ENCODE measurements at regions not wholly inside any gene's neighbourhood (a gene's known extent, or its start where the extent isn't known, plus 50 kb on each side); places are given as distances from the start of the nearest gene placed in this dataset.
"Not testable (repeated sequence)": the region's sequence is repeated elsewhere in the genome, so short reads cannot be mapped to it uniquely, and the experiment has no call there.

DNA sequence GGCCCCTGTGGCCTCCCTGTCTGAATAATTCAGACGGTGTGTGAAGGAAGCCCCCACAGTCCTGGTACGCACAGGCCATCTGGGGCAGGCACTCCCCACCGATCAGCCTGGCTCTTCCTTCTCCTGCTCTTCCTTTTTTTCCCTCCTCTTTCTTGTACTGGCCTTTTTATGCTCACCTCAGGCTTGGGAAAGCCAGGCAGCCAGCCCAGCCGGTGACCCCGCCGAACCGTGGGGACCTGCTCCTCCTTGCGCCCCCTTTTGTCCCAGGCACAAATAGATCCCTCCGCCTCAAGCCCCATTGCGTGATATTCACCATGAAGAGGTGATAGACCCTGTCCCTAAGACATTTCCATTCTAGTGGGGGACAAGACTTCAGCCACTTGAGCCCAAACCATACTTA is 80.2 kb upstream of the BRD7 start:
- DNase-seq: no peak

DNA sequence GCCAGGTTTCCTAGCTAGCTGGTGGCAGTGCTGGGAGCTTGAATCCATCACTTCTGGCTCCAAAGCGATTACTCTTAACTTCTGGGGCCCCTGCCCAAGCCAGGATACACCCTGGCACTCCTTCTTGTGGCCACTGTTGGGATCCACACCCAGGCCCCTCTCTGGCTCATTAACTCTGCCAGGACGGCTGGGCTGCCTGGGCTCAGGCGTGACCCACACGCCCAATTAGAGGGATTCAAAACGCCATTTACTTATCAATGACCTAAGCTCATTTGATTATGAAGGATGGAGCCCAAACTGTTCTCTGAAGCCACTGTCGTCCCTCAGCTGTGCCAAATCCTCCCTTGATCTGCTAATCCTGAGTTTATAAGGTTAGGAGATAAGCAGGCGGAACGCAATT is 79.7 kb upstream of the BRD7 start:
- DNase-seq: no peak

DNA sequence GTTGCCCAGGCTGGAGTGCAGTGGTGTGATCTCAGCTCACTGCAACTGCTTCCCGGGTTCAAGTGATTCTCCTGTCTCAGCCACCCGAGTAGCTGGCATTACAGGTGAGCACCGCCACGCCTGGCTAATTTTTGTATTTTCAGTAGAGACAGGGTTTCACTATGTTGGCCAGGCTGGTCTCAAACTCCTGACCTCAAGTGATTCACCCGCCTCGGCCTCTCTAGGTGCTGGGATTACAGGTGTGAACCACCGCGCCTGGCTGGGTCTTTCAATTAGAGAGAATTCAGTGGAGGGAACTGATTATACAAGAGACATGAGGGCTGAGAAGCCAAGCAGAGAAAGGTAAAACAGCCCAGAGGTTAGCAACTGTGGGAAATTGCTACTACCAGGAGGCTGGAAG is 78.6 kb upstream of the BRD7 start:
- DNase-seq: not testable (repeated sequence)

DNA sequence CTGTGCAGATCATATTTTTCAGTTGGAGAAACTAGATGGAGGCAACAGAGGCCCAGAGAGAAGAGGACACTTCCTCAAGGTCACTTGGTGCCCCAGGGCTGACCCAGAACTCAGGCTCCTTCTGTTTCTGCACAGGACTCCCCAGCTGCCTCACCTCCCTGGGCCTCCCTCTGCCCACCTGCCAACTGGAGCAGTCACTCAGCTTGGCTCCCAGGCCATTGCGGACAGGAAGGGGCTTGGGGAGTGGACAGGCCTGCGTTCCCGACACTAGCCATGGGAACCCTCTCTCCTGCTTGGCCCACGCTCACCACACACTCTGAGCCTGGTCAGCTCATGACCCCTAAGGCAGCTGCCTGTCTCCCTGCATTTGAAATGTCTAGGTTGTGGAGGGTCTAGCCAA is 78.1 kb upstream of the BRD7 start:
- DNase-seq: no peak

DNA sequence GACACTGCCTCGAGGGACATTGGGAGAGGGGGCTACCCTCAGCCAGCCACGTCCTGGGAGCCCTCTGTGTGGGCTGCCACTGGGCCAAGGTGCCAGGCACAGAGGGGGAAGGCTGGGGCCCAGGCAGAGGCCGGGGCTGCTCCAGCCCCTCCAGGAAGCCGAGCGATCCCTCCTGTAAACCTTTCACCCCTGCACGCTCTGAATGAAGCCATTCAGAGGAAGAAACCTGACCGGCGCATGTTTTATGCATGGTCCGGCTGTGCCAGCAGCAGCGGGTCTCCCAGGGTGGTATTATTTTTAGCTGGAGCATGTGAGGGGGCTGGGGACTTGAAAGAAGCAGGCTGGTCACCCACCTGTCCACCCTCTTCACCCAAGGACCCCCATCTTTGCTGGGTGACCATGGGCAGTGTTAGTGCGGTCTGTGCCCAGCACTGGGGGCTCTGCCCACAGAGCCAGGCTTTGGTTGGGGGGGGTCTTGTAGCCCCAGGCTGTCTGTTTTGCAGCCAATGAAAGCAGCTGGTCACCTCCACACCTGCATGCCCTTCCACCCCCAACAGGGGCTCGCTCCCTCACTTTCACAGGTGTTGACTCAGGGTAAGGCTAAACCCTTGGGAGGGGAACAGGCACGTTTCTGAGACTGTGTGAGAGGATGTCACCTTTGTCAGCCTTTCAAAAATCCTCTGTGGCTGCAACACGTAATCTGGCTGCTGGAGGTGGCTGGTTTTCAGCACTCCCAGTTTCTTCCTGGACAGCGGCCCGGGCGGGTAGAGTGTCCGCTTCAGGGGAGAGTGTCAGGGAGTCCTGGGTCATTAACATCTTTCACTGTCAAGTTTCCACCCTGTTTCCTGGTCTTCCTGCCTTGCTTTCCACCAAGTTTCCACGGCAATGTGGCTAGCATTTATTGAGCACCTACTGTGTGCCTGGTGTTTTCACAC is 77.1 kb upstream of the BRD7 start:
- DNase-seq: no peak

DNA sequence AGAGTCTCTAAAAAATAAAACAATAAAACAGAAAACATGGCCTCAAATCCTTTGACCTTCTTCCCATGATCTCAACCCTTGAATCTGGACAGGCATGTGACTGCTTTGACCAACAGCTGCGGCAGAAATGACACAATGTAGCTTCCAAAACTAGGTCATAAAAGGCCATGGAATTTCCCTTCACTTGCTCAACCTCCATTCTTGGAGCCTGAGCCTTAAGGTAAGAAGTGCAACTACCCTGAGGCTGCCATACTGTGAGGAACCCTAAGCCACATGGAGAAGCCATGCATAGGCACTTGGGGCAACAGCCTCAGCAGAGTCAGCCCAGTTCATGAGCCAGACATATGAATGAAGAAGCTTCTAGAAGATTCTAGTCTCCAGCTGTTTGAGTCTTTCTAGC is 75.7 kb upstream of the BRD7 start:
- no peak for DNase-seq

DNA sequence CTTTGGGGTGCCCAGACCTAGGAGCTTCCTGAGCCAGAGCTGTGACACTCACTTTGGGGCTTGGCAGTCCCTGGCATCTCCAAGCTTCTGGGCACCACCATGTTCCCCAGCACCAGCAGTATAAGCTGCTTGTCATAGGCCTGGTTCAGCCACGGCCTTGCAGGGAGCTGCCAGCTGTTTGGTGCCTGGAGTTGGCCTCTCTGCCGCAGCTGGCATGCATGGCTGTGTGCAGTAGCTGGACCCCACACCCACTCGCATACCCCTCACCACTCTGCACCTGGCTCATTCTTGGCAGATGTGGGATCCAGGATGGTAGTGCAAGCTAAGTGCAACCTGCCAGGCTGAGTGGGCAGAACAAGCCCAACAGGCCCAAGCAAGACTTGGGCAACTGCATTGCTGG is 73.4 kb upstream of the BRD7 start:
- DNase-seq: no peak

DNA sequence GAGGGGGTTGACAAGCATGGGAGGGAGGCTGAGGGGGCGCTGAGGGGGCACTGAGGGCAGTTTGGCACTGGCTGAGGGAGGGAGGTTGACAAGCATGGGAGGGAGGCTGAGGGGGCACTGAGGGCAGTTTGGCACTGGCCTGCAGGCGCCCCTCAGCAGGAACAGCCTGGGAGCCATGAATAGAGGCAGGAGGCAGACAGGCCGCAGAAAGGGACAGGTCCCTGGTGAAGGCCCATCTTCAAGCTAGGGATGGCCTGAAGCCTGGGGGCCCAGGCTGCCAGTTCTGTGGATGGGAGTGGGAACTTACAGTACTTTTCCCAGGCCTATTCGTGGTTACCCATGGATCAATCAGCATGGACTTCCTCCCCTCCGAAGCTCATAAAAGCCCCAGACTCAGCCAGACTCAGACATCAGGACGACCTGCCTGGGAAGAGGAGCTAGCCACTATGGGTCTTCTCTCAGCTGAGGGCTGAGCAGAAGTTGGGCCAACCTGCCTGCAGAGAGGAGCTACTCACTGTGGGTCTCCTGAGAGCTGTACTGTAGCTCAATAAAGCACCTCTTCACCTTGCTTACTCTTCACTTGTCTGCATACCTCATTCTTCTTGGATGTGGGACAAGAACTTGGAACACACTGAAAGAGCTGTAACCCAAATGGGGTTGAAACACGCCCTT is 72.8 kb upstream of the BRD7 start:
- no peak for DNase-seq

DNA sequence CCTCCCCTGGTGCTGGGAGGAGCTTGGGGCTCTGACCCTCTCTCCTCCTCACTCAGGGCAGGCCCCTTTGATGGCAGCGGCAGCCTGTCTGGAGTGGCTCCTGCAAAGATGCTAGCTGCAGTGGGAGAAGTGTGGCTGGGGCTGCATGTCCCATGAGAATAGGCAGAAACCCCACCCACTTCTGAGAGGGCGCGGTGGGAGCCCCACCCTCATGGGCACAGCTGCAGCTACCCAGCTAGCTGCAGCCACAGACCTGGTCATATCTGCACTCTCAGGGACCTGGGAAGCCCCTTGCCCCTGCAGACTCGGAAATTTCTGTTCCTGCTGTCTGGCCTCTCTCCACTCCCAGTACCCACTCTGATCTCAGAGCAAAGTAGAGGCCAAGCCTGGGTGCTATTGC is 72.2 kb upstream of the BRD7 start:
- DNase-seq: no peak

DNA sequence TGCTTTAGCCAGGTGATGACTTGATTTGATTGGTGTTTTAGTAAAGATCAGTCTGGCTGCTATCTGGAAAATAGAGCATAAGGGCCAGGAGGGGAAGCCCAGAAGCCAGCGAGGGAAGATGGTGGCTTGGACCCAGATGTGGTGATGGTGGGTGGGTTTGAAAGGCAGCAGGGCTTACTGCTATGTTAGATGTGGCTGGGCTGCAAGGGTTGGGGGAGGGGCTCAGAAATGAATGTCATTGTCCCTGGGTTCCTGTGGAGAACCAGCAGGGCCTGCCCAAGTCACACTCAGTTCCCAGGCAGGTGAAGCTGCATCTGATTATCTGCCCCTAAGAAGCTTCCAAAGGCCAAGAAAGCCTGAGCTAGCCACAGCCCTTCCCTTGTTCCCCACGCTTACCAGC is 71.7 kb upstream of the BRD7 start:
- DNase-seq: no peak

DNA sequence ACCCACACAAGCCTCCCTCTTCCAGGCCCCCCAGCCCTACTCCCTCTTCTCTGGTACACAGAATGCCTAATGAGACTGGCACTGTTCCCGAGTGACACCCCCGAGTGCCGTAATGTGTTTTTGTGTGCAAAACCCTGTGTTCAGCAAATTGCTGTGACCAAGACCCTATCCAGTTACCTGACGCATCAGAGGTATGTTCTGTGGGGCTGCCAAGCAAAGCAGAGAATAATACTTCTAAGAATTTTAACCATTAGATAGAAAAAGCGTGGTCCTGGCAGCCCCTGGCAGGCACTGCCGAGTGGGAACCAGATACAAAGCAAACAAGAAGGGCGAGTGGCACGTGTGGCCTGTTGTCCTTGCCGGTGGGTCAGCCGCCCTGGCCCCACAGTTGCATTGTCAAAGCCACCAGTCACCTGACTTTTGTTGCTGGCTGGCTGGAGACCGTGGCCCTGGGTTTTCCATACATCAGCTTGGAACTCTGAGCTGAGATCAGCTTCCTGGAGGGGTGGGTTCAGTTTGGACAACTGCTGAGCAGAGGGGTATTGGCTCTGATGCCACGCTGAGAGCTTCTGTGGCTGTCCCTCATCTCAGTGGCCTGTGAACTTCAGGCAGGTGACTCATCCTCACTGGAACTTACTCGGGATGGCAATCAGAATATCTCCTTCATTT is 69.1 kb upstream of the BRD7 start:
- no peak for DNase-seq

DNA sequence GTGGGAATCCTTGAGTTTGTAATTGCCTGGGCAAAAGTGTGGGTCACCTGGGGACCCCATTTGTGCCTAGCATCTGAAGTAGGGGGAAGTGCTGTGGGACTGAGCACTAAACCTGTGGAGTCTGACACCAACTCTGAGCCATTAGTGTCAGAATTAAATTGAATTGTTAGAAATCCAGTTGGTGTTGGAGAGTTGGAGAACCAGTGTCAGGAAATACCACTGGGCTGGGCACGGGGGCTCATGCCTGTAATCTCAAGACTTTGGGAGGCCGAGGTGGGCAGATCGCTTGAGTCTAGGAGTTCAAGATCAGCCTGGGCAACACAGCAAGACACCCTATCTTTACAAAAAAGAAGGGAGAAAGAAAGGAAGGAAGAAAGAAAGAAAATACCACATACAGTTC is 67.5 kb upstream of the BRD7 start:
- no peak for DNase-seq

DNA sequence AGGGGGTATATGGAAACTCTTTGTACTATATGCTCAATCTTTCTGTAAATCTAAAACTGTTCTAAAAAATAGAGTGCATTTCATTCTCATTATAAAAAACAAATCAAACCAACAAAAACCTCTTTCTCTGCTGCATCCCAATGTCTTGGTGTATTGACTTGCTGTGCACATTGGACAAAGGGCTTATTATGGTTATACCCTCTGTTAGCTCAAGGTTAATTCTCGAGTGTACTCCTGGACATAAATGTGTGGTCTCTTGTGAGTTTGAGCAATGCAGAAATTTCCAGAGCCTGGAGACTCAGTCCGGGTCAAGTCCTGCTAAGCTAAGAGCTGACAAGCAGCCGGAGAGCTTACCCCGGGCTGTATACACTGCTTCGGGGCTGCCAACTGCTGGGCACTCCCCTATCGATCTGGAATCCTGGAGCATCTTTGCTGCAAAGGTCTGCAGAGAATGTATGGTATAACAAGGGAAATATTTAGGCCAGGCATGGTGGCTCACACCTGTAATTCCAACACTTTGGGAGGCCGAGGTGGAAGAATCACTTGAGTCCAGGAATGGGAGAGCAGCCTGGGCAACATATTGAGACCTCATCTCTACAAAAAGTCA is 66.2 kb upstream of the BRD7 start:
- no peak for DNase-seq

DNA sequence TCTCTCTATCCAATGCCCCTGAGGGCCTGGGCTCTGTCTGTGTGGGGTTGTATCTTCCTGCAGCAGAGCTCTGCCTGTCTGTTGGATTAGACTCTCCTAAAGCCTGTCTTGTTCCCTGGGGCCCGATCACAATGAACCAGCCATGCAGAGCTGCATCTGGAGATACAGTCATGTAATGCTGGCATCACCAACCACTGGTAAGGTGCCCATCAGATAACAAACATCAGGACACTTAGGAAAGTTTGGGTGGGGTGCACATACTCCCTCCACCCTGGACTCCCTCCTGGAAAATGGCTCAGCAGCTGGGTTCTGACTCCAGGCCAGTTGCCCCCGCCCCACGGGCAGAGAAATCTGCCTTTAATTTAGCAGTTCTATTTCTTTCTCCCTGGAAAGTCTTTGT is 61.3 kb upstream of the BRD7 start:
- no peak for DNase-seq

DNA sequence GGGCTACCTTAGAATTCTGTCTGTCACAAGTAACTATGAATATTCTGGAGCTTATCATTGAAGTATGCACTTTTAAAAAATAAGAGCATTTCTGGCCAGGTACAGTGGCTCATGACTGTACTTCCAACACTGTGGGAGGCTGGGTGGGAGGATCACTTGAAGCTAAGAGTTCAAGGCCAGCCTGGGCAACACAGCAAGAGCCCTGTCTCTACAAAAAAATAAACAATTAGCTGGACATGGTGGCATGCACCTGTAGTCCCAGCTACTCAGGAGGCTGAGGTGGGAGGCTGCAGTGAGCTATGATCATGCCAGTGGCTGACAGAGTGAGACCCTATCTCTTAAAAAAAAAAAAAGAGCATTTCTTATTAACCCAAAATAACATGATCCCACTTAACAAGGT is 60.0 kb upstream of the BRD7 start:
- no peak for DNase-seq

DNA sequence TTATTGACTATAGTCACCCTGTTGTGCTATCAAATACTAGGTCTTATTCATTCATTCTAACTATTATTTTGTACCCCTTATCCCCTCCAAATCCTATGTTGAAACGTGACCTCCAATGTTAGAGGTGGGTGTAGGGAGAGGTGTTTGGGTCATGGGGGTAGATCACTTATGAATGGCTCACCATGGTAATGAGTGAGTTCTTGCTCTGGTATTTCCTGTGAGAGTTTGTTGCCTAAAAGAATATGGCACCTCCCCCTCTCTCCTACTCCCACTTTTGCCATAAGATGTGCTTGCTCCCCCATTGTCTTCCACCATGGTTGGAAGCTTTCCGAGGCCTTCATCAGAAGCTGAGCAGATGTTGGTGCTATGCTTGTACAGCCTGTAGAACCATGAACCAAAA is 59.3 kb upstream of the BRD7 start:
- DNase-seq: peak; percentile 33

DNA sequence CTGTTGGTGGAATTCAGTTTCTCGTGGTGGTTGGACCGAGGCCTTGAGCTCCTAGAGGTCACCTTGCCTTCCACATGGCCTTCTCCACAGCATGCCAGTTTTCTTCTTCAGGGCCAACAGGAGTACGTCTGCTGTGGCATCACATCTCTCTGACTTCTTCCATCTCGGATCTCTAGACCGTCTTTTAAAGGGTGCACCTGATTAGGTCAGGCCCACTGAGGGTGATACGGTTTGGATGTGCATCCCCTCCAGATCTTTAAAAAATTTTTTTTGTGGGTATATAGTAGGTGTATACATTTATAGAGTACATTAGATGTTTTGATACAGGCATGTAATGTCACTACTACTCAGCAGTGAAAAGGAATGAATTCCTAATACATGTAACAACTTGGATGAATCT is 58.3 kb upstream of the BRD7 start:
- DNase-seq: no peak

DNA sequence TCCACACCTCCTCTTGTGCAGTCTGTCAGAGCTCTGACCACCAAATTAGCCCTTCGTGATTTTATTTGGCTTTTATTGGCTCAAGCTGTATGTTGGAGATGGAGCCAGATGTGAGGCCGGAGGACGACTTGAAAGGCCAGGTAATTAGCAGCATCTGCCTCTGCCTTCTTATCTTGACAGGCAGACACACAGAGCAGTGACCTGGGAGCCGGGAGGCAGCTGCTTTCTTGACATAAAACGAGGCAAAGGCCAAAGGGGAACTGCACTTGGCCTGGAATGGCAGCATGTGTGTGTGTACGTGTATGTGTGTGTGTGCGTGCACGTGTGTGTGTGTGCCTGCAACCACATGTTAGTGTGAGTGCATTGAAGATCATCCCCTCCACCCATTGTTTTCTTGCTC is 56.9 kb upstream of the BRD7 start:
- no peak for DNase-seq

DNA sequence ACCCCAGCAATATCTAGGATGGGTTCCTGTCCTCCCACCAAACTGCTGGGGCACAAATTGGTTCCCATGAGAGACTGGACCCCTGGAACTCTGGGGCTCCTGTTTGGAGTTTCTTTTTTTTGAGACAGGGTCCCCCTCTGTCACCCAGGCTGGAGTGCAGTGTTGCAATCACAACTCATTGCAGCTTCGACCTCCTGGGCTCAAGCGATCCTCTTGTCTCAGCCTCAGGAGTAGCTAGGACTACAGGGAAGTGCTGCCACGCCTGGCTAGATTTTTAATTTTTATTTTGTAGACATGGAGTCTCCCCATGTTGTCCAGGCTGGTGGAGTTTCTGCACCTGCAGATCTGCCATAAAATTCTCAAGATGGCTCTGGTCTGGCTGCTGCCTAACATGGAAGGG is 56.3 kb upstream of the BRD7 start:
- no peak for DNase-seq

DNA sequence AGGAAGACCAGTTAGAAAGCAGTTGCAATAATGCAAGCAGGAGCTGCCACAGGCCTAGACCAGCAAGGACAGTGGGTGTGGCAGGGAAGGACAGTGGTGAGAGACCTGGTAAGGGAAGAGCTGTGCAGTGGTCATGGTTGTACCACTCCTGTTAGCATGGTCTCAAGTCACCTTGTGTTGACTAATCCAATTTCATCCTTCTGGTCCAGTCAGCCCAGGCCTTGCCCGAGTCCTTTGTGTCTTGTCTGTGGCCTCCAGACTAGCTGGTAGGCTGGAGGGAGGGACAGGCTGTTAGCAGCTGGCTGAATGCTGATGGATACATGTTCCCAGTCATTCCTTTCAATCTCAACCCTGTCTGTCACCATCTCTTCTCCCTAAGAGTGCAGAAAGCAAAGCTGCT is 54.1 kb upstream of the BRD7 start:
- DNase-seq: no peak

DNA sequence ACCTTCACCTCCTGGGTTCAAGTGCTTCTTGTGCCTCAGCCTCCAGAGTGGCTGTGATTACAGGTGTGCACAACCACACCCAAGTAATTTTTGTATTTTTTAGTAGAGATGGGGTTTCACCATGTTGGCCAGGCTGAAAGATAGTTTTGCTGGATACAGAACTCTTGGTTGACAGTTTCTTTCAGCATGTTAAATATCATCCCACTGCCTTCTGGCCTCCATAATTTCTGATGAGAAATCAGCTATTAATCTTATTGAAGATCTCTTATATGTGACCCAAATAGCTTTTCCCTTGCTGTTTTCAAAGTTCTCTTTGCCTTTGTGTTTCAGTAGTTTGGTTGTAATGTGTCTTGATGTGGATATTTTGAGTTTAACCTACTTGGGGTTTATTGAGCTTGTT is 50.3 kb upstream of the BRD7 start:
- DNase-seq: no peak

Measured in fibroblast of skin of back (primary cell).